ENCODE measurements at regions not wholly inside any gene's neighbourhood (a gene's known extent, or its start where the extent isn't known, plus 50 kb on each side); places are given as distances from the start of the nearest gene placed in this dataset.

DNA sequence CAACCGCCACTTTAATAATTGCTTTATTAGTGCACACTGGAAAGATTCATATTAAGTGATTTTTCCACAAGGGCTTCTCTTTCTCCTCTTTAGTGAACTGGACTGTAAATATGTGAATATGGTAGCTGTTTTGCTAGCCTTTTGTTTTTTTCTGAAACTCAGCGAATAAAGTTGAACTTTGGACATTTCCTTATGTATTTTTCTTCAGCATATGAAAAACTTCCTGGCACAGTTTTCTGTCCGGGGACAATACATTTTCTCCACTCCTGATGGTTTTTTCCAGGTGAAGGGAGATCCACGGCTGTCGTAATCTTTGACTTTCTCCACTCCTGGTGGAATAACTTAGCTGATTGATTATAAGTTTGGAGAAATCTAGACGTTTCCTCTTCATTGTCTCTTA, 457.4 kb upstream of the FAT1 start:
- Histone ChIP-seq H3K9me3 (no peaks in the 10 kb centered on the region), H3K4me3 (no peak overlapping the region), H3K4me1 (no peaks in the 10 kb centered on the region), H3K27ac (no peak overlapping the region), H3K27me3 (no peaks in the 10 kb centered on the region), H3K36me3 (no peaks in the 10 kb centered on the region)
- no peak for DNase-seq (ENCODE audit: low spot score in 2 of 2)
- TF ChIP-seq, protein P1, sequence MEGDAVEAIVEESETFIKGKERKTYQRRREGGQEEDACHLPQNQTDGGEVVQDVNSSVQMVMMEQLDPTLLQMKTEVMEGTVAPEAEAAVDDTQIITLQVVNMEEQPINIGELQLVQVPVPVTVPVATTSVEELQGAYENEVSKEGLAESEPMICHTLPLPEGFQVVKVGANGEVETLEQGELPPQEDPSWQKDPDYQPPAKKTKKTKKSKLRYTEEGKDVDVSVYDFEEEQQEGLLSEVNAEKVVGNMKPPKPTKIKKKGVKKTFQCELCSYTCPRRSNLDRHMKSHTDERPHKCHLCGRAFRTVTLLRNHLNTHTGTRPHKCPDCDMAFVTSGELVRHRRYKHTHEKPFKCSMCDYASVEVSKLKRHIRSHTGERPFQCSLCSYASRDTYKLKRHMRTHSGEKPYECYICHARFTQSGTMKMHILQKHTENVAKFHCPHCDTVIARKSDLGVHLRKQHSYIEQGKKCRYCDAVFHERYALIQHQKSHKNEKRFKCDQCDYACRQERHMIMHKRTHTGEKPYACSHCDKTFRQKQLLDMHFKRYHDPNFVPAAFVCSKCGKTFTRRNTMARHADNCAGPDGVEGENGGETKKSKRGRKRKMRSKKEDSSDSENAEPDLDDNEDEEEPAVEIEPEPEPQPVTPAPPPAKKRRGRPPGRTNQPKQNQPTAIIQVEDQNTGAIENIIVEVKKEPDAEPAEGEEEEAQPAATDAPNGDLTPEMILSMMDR (IDR thresholded peaks at IDR 0.05): no peak
- no peak for TF ChIP-seq POLR2AphosphoS5 (IDR thresholded peaks at IDR 0.05)
- no peak for TF ChIP-seq POLR2A (IDR thresholded peaks at IDR 0.05)
- no peak for TF ChIP-seq EP300 (IDR thresholded peaks at IDR 0.05)
- WGBS: 85% methylated on average over 6 of the region's 6 CpGs

- Histone ChIP-seq H3K9me3 (no peaks in the 10 kb centered on the region), H3K27ac (no peak overlapping the region), H3K27me3 (no peaks in the 10 kb centered on the region), H3K36me3 (no peaks in the 10 kb centered on the region), H3K4me3 (no peak overlapping the region), H3K4me1 (no peaks in the 10 kb centered on the region)
- no peak for DNase-seq (ENCODE audit: low spot score in 2 of 2)
- WGBS: 81% methylated on average over 9 of the region's 9 CpGs
- TF ChIP-seq POLR2A (IDR thresholded peaks at IDR 0.05) (no peak), EP300 (IDR thresholded peaks at IDR 0.05) (no peak), POLR2AphosphoS5 (IDR thresholded peaks at IDR 0.05) (no peak)
- TF ChIP-seq, protein P1 (IDR thresholded peaks at IDR 0.05): no peak
Measured at GRCh38 chr4:187183346-187183745, 459.7 kb upstream of the FAT1 start.

DNA sequence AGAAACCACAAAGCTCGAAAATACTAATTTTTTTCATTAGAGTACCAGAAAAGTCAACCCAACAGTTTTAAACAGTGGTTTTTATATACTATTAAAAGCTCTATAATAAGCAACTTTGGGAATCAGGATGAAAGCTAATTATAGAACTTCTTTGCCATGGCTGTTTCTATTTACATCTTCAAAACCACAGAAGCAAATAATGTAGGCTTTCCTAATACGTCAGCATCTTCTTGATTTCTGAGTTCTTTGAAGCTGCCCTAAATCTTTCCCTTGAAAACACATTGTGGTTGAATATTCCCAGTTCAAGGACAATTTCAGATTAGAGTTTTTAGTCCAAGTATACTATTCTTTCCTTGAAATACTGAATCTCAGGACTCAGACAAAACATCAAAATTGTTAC, 460.2 kb upstream of the FAT1 start:
- no peak for DNase-seq (ENCODE audit: low spot score in 2 of 2)
- Histone ChIP-seq H3K4me1 (no peaks in the 10 kb centered on the region), H3K9me3 (no peaks in the 10 kb centered on the region), H3K27me3 (no peaks in the 10 kb centered on the region), H3K4me3 (no peak overlapping the region), H3K27ac (no peak overlapping the region), H3K36me3 (no peaks in the 10 kb centered on the region)
- TF ChIP-seq, protein P1 (IDR thresholded peaks at IDR 0.05): no peak
- no peak for TF ChIP-seq POLR2AphosphoS5 (IDR thresholded peaks at IDR 0.05)
- no peak for TF ChIP-seq EP300 (IDR thresholded peaks at IDR 0.05)
- TF ChIP-seq POLR2A (IDR thresholded peaks at IDR 0.05): no peak
- 64% methylated on average over 2 of the region's 2 CpGs for WGBS

GRCh38 chr4:187184508-187184907, 460.9 kb upstream of the FAT1 start:
- DNase-seq (ENCODE audit: low spot score in 2 of 2): no peak
- Histone ChIP-seq H3K4me3 (no peak overlapping the region), H3K36me3 (no peaks in the 10 kb centered on the region), H3K27me3 (no peaks in the 10 kb centered on the region), H3K4me1 (no peaks in the 10 kb centered on the region), H3K9me3 (no peaks in the 10 kb centered on the region), H3K27ac (no peak overlapping the region)
- WGBS: 48% methylated on average over 6 of the region's 6 CpGs
- TF ChIP-seq EP300 (IDR thresholded peaks at IDR 0.05) (no peak), POLR2A (IDR thresholded peaks at IDR 0.05) (no peak), POLR2AphosphoS5 (IDR thresholded peaks at IDR 0.05) (no peak)
- TF ChIP-seq, protein P1 (IDR thresholded peaks at IDR 0.05): no peak

- 69% methylated on average over 7 of the region's 7 CpGs for WGBS
Measured at GRCh38 chr4:187188118-187188517, 464.5 kb upstream of the FAT1 start.

More at GRCh38 chr4:187188118-187188517, 464.5 kb upstream of the FAT1 start:
- Histone ChIP-seq H3K4me3 (no peak overlapping the region), H3K9me3 (no peaks in the 10 kb centered on the region), H3K36me3 (no peaks in the 10 kb centered on the region), H3K27ac (no peak overlapping the region), H3K27me3 (no peaks in the 10 kb centered on the region), H3K4me1 (no peaks in the 10 kb centered on the region)
- no peak for DNase-seq (ENCODE audit: low spot score in 2 of 2)
- no peak for TF ChIP-seq POLR2A (IDR thresholded peaks at IDR 0.05)
- no peak for TF ChIP-seq POLR2AphosphoS5 (IDR thresholded peaks at IDR 0.05)
- no peak for TF ChIP-seq EP300 (IDR thresholded peaks at IDR 0.05)
- TF ChIP-seq, protein P1 (IDR thresholded peaks at IDR 0.05): no peak
